ENCODE measurements at regions not wholly inside any gene's neighbourhood (a gene's known extent, or its start where the extent isn't known, plus 50 kb on each side); places are given as distances from the start of the nearest gene placed in this dataset.

DNA sequence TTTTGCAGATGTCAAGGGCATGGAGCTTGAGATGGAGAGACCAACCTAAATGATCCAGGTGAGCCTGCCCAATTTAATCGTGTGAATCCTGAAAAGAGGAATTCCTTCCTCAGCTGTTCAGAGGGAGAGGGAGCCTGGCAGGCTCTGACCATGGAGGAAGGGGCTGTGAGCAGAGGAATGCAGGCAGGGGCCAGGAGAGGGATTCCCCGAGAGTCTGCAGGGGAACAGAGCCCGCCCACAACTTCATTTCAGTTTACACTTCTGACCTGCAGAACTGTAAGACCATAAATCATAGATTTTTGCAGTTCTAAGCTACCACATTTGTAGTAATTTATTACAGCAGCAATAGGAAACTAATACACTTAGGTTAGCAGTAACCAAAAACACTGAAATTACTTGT lies 164.1 kb downstream of the TBXT start:
- TF ChIP-seq, protein P1, sequence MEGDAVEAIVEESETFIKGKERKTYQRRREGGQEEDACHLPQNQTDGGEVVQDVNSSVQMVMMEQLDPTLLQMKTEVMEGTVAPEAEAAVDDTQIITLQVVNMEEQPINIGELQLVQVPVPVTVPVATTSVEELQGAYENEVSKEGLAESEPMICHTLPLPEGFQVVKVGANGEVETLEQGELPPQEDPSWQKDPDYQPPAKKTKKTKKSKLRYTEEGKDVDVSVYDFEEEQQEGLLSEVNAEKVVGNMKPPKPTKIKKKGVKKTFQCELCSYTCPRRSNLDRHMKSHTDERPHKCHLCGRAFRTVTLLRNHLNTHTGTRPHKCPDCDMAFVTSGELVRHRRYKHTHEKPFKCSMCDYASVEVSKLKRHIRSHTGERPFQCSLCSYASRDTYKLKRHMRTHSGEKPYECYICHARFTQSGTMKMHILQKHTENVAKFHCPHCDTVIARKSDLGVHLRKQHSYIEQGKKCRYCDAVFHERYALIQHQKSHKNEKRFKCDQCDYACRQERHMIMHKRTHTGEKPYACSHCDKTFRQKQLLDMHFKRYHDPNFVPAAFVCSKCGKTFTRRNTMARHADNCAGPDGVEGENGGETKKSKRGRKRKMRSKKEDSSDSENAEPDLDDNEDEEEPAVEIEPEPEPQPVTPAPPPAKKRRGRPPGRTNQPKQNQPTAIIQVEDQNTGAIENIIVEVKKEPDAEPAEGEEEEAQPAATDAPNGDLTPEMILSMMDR (IDR thresholded peaks at IDR 0.05) = no peak
- no peak for ATAC-seq (ENCODE audit: low FRiP score)
- DNase-seq (ENCODE audit: low spot score) = no peak

GRCh38 chr6:166001359-166001758 lies 166.3 kb downstream of the TBXT start:
- ATAC-seq (ENCODE audit: low FRiP score) (no peak), DNase-seq (ENCODE audit: low spot score) (no peak)
- TF ChIP-seq, protein P1 (IDR thresholded peaks at IDR 0.05) = no peak

- TF ChIP-seq, protein P1 (IDR thresholded peaks at IDR 0.05) = no peak
- ATAC-seq (ENCODE audit: low FRiP score) = no peak
- no peak for DNase-seq (ENCODE audit: low spot score)
These were observed 168.4 kb downstream of the TBXT start for GRCh38 chr6:165999279-165999678.

GRCh38 chr6:165998072-165998471 lies 169.6 kb downstream of the TBXT start:
- no peak for ATAC-seq (ENCODE audit: low FRiP score)
- TF ChIP-seq, protein P1 (IDR thresholded peaks at IDR 0.05) = no peak
- no peak for DNase-seq (ENCODE audit: low spot score)

GRCh38 chr6:165991341-165991740 lies 176.3 kb downstream of the TBXT start:
- DNase-seq (ENCODE audit: low spot score) (no peak), ATAC-seq (ENCODE audit: low FRiP score) (no peak)

DNA sequence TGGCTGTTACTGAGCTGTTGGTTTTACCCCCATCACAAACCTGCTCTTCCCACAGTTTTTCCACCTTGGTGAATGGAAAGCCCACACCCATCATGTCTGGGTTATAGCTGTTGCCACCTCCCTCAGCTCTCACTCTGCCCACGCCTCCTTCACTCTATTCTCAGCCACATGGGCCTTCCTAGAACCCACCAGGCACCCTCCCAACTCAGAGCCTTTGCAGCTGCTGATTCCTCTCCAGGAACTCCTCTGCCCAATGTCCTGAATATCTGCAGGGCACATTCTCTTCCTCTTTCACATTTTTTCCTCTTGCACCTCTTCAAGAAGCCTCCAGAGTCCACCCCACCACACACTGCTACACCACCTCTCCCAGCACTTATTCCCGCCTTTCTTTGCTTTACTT lies 177.4 kb downstream of the TBXT start:
- TF ChIP-seq, protein P1 (IDR thresholded peaks at IDR 0.05) = no peak
- DNase-seq (ENCODE audit: low spot score) = no peak
- ATAC-seq (ENCODE audit: low FRiP score) = no peak

More at GRCh38 chr6:165991341-165991740, 176.3 kb downstream of the TBXT start:
- TF ChIP-seq, protein P1 (IDR thresholded peaks at IDR 0.05) = no peak

DNA sequence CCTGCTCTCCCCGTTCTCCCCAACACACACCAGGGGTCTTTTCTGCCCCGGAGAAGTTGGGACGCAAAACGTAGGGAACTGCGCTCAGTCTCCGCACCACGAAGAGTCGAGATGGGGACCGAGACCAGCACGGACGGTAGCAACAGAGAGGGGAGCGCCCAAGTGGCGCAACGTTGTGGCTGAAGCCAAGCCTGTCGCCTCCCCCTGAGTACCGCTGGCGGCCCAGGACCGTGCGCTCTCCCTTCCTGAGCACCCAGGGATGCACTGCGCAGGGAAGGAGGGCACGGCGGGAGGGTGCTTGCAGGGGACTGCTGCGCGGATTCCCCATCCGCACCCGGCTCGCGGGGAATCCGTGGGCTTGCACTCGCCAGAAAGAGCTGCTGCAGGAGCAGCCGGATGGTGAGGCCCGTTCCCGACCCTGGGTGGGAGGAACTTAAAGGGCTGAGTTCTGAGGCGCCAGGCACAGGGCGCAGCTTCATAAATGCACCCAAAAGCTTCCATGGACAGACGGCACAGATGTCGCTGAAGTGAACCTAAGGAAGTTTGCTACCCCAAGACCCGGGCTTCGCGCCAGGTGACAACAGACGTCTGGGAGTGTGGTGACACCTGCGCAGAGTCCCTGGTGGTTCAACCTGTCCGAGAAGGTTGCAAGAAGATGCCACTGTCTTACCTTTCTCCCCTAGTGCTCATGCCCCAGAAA lies 178.7 kb downstream of the TBXT start:
- no peak for DNase-seq (ENCODE audit: low spot score)
- no peak for ATAC-seq (ENCODE audit: low FRiP score)

More for the DNA sequence above, 178.7 kb downstream of the TBXT start:
- TF ChIP-seq, protein P1 (IDR thresholded peaks at IDR 0.05) = no peak

Measured in omental fat pad (tissue), 3 donors.